ENCODE measurements at regions not wholly inside any gene's neighbourhood (a gene's known extent, or its start where the extent isn't known, plus 50 kb on each side); places are given as distances from the start of the nearest gene placed in this dataset.

DNA sequence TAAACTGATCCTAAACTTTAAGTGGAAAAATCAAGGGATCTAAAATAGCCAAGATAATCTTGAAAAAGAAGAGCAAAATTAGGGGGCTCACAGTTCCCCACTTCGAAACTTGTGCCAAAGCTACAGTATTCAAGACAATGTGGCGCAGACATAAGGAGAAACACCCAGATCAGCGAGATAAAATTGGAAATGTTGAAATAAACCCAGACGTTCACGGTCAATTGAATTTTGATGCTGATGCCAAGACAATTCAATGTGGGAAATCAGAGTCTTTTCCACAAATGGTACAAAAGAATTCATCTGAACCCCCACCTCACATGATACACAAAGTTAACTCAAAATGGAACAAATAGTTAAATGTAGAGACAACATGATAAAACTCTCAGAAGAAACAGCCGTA, 601.6 kb downstream of the BRD1 start:
- Histone ChIP-seq H3K79me2 (ENCODE audit: insufficient read depth, low read length) (no peaks in the 10 kb centered on the region), H3K36me3 (ENCODE audit: insufficient read depth, low read length) (no peaks in the 10 kb centered on the region), H3K9me2 (replicated peaks; ENCODE audit: low read depth, low read length) (no peaks in the 10 kb centered on the region), H3F3A (ENCODE audit: low read depth) (no peaks in the 10 kb centered on the region), H3K4me3 (ENCODE audit: low read length, poor library complexity, severe bottlenecking) (no peak overlapping the region), H3K27me3 (ENCODE audit: insufficient read depth, low read length, poor library complexity, severe bottlenecking) (no peaks in the 10 kb centered on the region), H2AFZ (ENCODE audit: low read length) (no peak overlapping the region), H4K20me1 (ENCODE audit: insufficient read depth, low read length, poor library complexity, severe bottlenecking) (no peaks in the 10 kb centered on the region), H3K9ac (ENCODE audit: low read depth, low read length, poor library complexity, severe bottlenecking) (no peak overlapping the region), H3K4me2 (ENCODE audit: low read depth, low read length, poor library complexity, severe bottlenecking) (no peak overlapping the region), H3K9me3 (ENCODE audit: insufficient read depth, low read depth, low read length) (no peaks in the 10 kb centered on the region), H3K4me1 (ENCODE audit: insufficient read depth, low read length, poor library complexity, severe bottlenecking) (no peaks in the 10 kb centered on the region)
- no peak for TF ChIP-seq EZH2phosphoT487 (IDR thresholded peaks at IDR 0.05; ENCODE audit: borderline replicate concordance)
- TF ChIP-seq, protein P1, sequence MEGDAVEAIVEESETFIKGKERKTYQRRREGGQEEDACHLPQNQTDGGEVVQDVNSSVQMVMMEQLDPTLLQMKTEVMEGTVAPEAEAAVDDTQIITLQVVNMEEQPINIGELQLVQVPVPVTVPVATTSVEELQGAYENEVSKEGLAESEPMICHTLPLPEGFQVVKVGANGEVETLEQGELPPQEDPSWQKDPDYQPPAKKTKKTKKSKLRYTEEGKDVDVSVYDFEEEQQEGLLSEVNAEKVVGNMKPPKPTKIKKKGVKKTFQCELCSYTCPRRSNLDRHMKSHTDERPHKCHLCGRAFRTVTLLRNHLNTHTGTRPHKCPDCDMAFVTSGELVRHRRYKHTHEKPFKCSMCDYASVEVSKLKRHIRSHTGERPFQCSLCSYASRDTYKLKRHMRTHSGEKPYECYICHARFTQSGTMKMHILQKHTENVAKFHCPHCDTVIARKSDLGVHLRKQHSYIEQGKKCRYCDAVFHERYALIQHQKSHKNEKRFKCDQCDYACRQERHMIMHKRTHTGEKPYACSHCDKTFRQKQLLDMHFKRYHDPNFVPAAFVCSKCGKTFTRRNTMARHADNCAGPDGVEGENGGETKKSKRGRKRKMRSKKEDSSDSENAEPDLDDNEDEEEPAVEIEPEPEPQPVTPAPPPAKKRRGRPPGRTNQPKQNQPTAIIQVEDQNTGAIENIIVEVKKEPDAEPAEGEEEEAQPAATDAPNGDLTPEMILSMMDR (conservative IDR thresholded peaks at IDR 0.05; ENCODE audit: low read length) = no peak

DNA sequence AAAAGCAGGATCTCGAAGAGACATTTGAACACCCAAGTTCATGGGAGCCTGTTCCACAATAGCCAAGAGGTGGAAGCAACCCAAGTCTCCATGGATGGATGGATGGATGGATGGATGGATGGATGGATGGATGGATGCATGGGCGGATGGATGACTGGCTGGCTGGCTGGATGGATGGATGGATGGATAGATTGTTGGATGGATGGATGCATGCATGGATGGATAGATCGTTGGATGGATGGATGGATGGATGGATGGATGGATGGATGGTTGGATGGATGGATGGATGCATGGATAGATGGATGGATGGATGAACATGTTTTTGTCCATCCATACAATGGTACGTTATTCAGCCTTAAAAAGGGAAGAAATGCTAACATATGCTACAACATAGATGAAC, 603.4 kb downstream of the BRD1 start:
- H3K4me2 ChIP-seq (ENCODE audit: low read depth, low read length, poor library complexity, severe bottlenecking) = no peak overlapping the region
- H3K9me2 ChIP-seq (replicated peaks; ENCODE audit: low read depth, low read length) = no peaks in the 10 kb centered on the region
- H3F3A ChIP-seq (ENCODE audit: low read depth) = no peaks in the 10 kb centered on the region
- no peaks in the 10 kb centered on the region for H3K27me3 ChIP-seq (ENCODE audit: insufficient read depth, low read length, poor library complexity, severe bottlenecking)
- no peaks in the 10 kb centered on the region for H4K20me1 ChIP-seq (ENCODE audit: insufficient read depth, low read length, poor library complexity, severe bottlenecking)
- no peak overlapping the region for H3K9ac ChIP-seq (ENCODE audit: low read depth, low read length, poor library complexity, severe bottlenecking)
- TF ChIP-seq, protein P1 (conservative IDR thresholded peaks at IDR 0.05; ENCODE audit: low read length) = no peak
- TF ChIP-seq EZH2phosphoT487 (IDR thresholded peaks at IDR 0.05; ENCODE audit: borderline replicate concordance) = no peak
- H3K36me3 ChIP-seq (ENCODE audit: insufficient read depth, low read length) = no peaks in the 10 kb centered on the region
- H3K79me2 ChIP-seq (ENCODE audit: insufficient read depth, low read length) = no peaks in the 10 kb centered on the region
- no peak overlapping the region for H3K4me3 ChIP-seq (ENCODE audit: low read length, poor library complexity, severe bottlenecking)
- no peaks in the 10 kb centered on the region for H3K4me1 ChIP-seq (ENCODE audit: insufficient read depth, low read length, poor library complexity, severe bottlenecking)
- H3K9me3 ChIP-seq (ENCODE audit: insufficient read depth, low read depth, low read length) = peaks cover 5% of the 10 kb centered on the region; the same call in 1 of the 2 replicates
- H2AFZ ChIP-seq (ENCODE audit: low read length) = no peak overlapping the region

DNA sequence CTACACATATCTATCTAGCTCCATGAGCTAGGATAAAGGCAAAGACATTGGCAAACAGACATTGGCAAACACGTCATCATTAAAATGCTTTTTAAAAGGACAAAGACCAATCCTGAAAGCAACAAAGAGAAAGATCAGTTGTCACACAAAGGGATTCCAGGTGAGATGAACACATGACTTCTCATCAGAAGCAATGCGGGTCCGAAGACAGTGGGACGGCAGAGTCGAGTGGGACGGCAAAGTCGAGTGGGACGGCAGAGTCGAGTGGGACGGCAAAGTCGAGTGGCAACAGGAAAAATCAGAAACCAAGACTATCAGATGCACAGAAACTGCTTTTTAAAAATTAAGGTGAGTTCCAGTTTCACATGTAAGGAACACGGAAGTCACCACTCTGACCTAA, 609.5 kb downstream of the BRD1 start:
- Histone ChIP-seq H3K27me3 (ENCODE audit: insufficient read depth, low read length, poor library complexity, severe bottlenecking) (no peaks in the 10 kb centered on the region), H3K9me3 (ENCODE audit: insufficient read depth, low read depth, low read length) (peaks cover 23% of the 10 kb centered on the region; the same call in 1 of the 2 replicates)

More for the DNA sequence above, 609.5 kb downstream of the BRD1 start:
- no peak for TF ChIP-seq EZH2phosphoT487 (IDR thresholded peaks at IDR 0.05; ENCODE audit: borderline replicate concordance)
- TF ChIP-seq, protein P1 (conservative IDR thresholded peaks at IDR 0.05; ENCODE audit: low read length) = no peak
- Histone ChIP-seq H3F3A (ENCODE audit: low read depth) (no peaks in the 10 kb centered on the region), H3K4me1 (ENCODE audit: insufficient read depth, low read length, poor library complexity, severe bottlenecking) (no peaks in the 10 kb centered on the region), H3K4me3 (ENCODE audit: low read length, poor library complexity, severe bottlenecking) (no peak overlapping the region), H2AFZ (ENCODE audit: low read length) (no peak overlapping the region), H3K9ac (ENCODE audit: low read depth, low read length, poor library complexity, severe bottlenecking) (no peak overlapping the region), H4K20me1 (ENCODE audit: insufficient read depth, low read length, poor library complexity, severe bottlenecking) (no peaks in the 10 kb centered on the region), H3K4me2 (ENCODE audit: low read depth, low read length, poor library complexity, severe bottlenecking) (no peak overlapping the region), H3K9me2 (replicated peaks; ENCODE audit: low read depth, low read length) (no peaks in the 10 kb centered on the region), H3K79me2 (ENCODE audit: insufficient read depth, low read length) (no peaks in the 10 kb centered on the region), H3K36me3 (ENCODE audit: insufficient read depth, low read length) (no peaks in the 10 kb centered on the region)
